ENCODE measurements at regions not wholly inside any gene's neighbourhood (a gene's known extent, or its start where the extent isn't known, plus 50 kb on each side); places are given as distances from the start of the nearest gene placed in this dataset.
"Not testable (repeated sequence)": the region's sequence is repeated elsewhere in the genome, so short reads cannot be mapped to it uniquely, and the experiment has no call there.

- DNase-seq = no peak
Measured at GRCh38 chr4:132097041-132097440, 1052.1 kb upstream of the PCDH10 start.

GRCh38 chr4:132101526-132101925 lies 1047.6 kb upstream of the PCDH10 start:
- no peak for DNase-seq

- no peak for DNase-seq
Measured at GRCh38 chr4:132108784-132109183, 1040.3 kb upstream of the PCDH10 start.

- no peak for DNase-seq
Measured at GRCh38 chr4:132114885-132115284, 1034.2 kb upstream of the PCDH10 start.

- DNase-seq = not testable (repeated sequence)
Measured at GRCh38 chr4:132122741-132123140, 1026.4 kb upstream of the PCDH10 start.

- peak; percentile 43 for DNase-seq
Measured at GRCh38 chr4:132123870-132124623, 1025.0 kb upstream of the PCDH10 start.

- no peak for DNase-seq
Measured at GRCh38 chr4:132124624-132124974, 1024.5 kb upstream of the PCDH10 start.

- no peak for DNase-seq
Measured at GRCh38 chr4:132125131-132125530, 1024.0 kb upstream of the PCDH10 start.

- no peak for DNase-seq
Measured at GRCh38 chr4:132132433-132132832, 1016.7 kb upstream of the PCDH10 start.

GRCh38 chr4:132169660-132170059 lies 979.4 kb upstream of the PCDH10 start:
- no peak for DNase-seq

GRCh38 chr4:132180020-132180427 lies 969.1 kb upstream of the PCDH10 start:
- DNase-seq = no peak

- no peak for DNase-seq
Measured at GRCh38 chr4:132195176-132195575, 953.9 kb upstream of the PCDH10 start.

GRCh38 chr4:132203618-132204017 lies 945.5 kb upstream of the PCDH10 start:
- DNase-seq = no peak

- no peak for DNase-seq
Measured at GRCh38 chr4:132214519-132214918, 934.6 kb upstream of the PCDH10 start.

- no peak for DNase-seq
Measured at GRCh38 chr4:132218406-132218805, 930.7 kb upstream of the PCDH10 start.

- no peak for DNase-seq
Measured at GRCh38 chr4:132227151-132227856, 921.8 kb upstream of the PCDH10 start.

GRCh38 chr4:132227857-132228165 lies 921.3 kb upstream of the PCDH10 start:
- DNase-seq = peak; percentile 19

GRCh38 chr4:132228676-132229075 lies 920.4 kb upstream of the PCDH10 start:
- DNase-seq = no peak

- DNase-seq = no peak
Measured at GRCh38 chr4:132230025-132230424, 919.1 kb upstream of the PCDH10 start.

- no peak for DNase-seq
Measured at GRCh38 chr4:132238697-132239096, 910.4 kb upstream of the PCDH10 start.

GRCh38 chr4:132240081-132240480 lies 909.0 kb upstream of the PCDH10 start:
- no peak for DNase-seq

GRCh38 chr4:132245319-132245718 lies 903.8 kb upstream of the PCDH10 start:
- no peak for DNase-seq

- no peak for DNase-seq
Measured at GRCh38 chr4:132264176-132264575, 884.9 kb upstream of the PCDH10 start.

GRCh38 chr4:132266374-132266773 lies 882.7 kb upstream of the PCDH10 start:
- no peak for DNase-seq

GRCh38 chr4:132267321-132267720 lies 881.8 kb upstream of the PCDH10 start:
- no peak for DNase-seq
